ENCODE measurements at regions not wholly inside any gene's neighbourhood (a gene's known extent, or its start where the extent isn't known, plus 50 kb on each side); places are given as distances from the start of the nearest gene placed in this dataset.

- no peaks in the 10 kb centered on the region for H3K27me3 ChIP-seq
- no peak for DNase-seq
- no peaks in the 10 kb centered on the region for H3K4me1 ChIP-seq
- ATAC-seq (ENCODE audit: low FRiP score in 2 of 2) = no peak
- no peak overlapping the region for H3K4me3 ChIP-seq
- H3K9me3 ChIP-seq = no peaks in the 10 kb centered on the region
- no peak overlapping the region for H3K27ac ChIP-seq
- no peak for TF ChIP-seq POLR2A (IDR thresholded peaks at IDR 0.05)
- TF ChIP-seq CTCF (IDR thresholded peaks at IDR 0.05) = no peak
- TF ChIP-seq EP300 (IDR thresholded peaks at IDR 0.05) = no peak
- TF ChIP-seq POLR2AphosphoS5 (IDR thresholded peaks at IDR 0.05) = no peak
- WGBS, 2 donors = 85 to 86% methylated on average over 1 to 4 of the region's 4 CpGs
- no peaks in the 10 kb centered on the region for H3K36me3 ChIP-seq
Measured at GRCh38 chr1:30449428-30450147, 273.8 kb downstream of the MATN1 start.

GRCh38 chr1:30449003-30449402 lies 274.4 kb downstream of the MATN1 start:
- H3K4me1 ChIP-seq = no peaks in the 10 kb centered on the region
- no peaks in the 10 kb centered on the region for H3K27me3 ChIP-seq
- H3K27ac ChIP-seq = no peak overlapping the region
- DNase-seq = no peak
- TF ChIP-seq POLR2AphosphoS5 (IDR thresholded peaks at IDR 0.05) (no peak), EP300 (IDR thresholded peaks at IDR 0.05) (no peak), CTCF (IDR thresholded peaks at IDR 0.05) (no peak), POLR2A (IDR thresholded peaks at IDR 0.05) (no peak)
- 46 to 58% methylated on average over 3 to 5 of the region's 5 CpGs for WGBS, 2 donors
- H3K36me3 ChIP-seq = no peaks in the 10 kb centered on the region
- H3K9me3 ChIP-seq = no peaks in the 10 kb centered on the region
- no peak for ATAC-seq (ENCODE audit: low FRiP score in 2 of 2)
- no peak overlapping the region for H3K4me3 ChIP-seq

GRCh38 chr1:30447701-30448100 lies 275.7 kb downstream of the MATN1 start:
- H3K27ac ChIP-seq = no peak overlapping the region
- H3K4me1 ChIP-seq = no peaks in the 10 kb centered on the region
- no peaks in the 10 kb centered on the region for H3K36me3 ChIP-seq
- TF ChIP-seq POLR2AphosphoS5 (IDR thresholded peaks at IDR 0.05) = no peak
- no peak for TF ChIP-seq EP300 (IDR thresholded peaks at IDR 0.05)
- no peak for TF ChIP-seq POLR2A (IDR thresholded peaks at IDR 0.05)
- TF ChIP-seq CTCF (IDR thresholded peaks at IDR 0.05) = no peak
- no peaks in the 10 kb centered on the region for H3K9me3 ChIP-seq
- no peaks in the 10 kb centered on the region for H3K27me3 ChIP-seq
- WGBS, 2 donors = 73 to 77% methylated on average over 3 of the region's 3 CpGs
- no peak overlapping the region for H3K4me3 ChIP-seq
- DNase-seq (no peak), ATAC-seq (ENCODE audit: low FRiP score in 2 of 2) (no peak)

- no peaks in the 10 kb centered on the region for H3K9me3 ChIP-seq
- ATAC-seq (ENCODE audit: low FRiP score in 2 of 2) (no peak), DNase-seq (no peak)
- 50 to 65% methylated on average over 6 of the region's 6 CpGs for WGBS, 2 donors
- H3K27me3 ChIP-seq = no peaks in the 10 kb centered on the region
- H3K27ac ChIP-seq = no peak overlapping the region
- H3K36me3 ChIP-seq = no peaks in the 10 kb centered on the region
- TF ChIP-seq POLR2AphosphoS5 (IDR thresholded peaks at IDR 0.05) (no peak), POLR2A (IDR thresholded peaks at IDR 0.05) (no peak), EP300 (IDR thresholded peaks at IDR 0.05) (no peak), CTCF (IDR thresholded peaks at IDR 0.05) (no peak)
- no peaks in the 10 kb centered on the region for H3K4me1 ChIP-seq
- H3K4me3 ChIP-seq = no peak overlapping the region
Measured at GRCh38 chr1:30447080-30447479, 276.3 kb downstream of the MATN1 start.

GRCh38 chr1:30446508-30446907 lies 276.9 kb downstream of the MATN1 start:
- Histone ChIP-seq H3K27me3 (no peaks in the 10 kb centered on the region), H3K4me3 (no peak overlapping the region), H3K9me3 (no peaks in the 10 kb centered on the region), H3K4me1 (no peaks in the 10 kb centered on the region), H3K36me3 (no peaks in the 10 kb centered on the region), H3K27ac (no peak overlapping the region)
- WGBS, 2 donors = 43 to 74% methylated on average over 3 to 9 of the region's 9 CpGs
- ATAC-seq (ENCODE audit: low FRiP score in 2 of 2) (no peak), DNase-seq (no peak)
- no peak for TF ChIP-seq EP300 (IDR thresholded peaks at IDR 0.05)
- TF ChIP-seq POLR2AphosphoS5 (IDR thresholded peaks at IDR 0.05) = no peak
- no peak for TF ChIP-seq CTCF (IDR thresholded peaks at IDR 0.05)
- no peak for TF ChIP-seq POLR2A (IDR thresholded peaks at IDR 0.05)

Measured in upper lobe of left lung (tissue), 6 donors.